Tibial nerve (tissue), 3 donors: ENCODE measurements at regions not wholly inside any gene's neighbourhood (a gene's known extent, or its start where the extent isn't known, plus 50 kb on each side); places are given as distances from the start of the nearest gene placed in this dataset.

Source experiments
- POLR2A ChIP-seq, 2 donors: fragments of 450-650 bp; IDR thresholded peaks; one replicate each; pipeline ENCODE4 v1.6.1; 2017; ENCODE audit warnings: antibody characterized with exemption in 2 of 2, mild to moderate bottlenecking in 2 of 2, moderate library complexity in 2 of 2
- TF ChIP-seq, protein P1 (sequence below), 5 experiments: fragments of 200-600 bp in 3 of 5; fragments of 450-650 bp in 2 of 5; sonication (generic) in 3 of 5; IDR thresholded peaks; one replicate each; pipeline ENCODE4 v1.5.1; 2016 to 2019; ENCODE audit warnings: antibody characterized with exemption in 5 of 5, mild to moderate bottlenecking in 3 of 5, moderate library complexity in 2 of 5

DNA sequence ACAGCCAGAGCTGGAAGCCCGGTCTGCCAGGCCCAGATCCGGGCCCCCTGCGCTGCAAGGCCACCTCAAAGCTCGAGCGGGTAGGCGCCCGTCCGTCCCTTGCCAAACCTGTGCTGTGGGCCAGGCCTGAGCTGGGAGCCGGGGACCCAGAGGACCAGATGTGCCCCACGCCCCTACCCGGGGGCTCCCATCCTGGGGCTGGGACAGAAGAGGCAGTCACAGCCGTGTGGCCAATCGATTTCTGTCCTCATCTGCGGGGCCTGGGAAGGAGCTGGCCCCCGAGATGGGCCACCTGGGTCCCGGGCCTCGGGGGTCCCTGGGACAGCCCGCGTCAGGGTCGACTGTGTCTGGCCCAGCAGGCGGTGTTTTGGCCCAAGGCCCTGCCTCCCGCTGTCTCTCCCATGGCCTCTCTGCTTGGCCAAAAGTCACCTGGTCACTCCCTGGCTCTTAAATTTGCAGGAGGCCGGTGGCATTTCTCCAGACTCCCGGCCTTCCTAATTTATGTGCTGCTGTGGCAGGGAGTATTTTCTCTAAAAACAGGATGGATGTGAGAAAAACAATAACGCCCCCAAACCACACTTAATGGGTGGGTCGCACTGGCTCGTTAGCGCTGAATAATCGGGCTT lies 63.8 kb downstream of the UNCX start:
- TF ChIP-seq, protein P1, sequence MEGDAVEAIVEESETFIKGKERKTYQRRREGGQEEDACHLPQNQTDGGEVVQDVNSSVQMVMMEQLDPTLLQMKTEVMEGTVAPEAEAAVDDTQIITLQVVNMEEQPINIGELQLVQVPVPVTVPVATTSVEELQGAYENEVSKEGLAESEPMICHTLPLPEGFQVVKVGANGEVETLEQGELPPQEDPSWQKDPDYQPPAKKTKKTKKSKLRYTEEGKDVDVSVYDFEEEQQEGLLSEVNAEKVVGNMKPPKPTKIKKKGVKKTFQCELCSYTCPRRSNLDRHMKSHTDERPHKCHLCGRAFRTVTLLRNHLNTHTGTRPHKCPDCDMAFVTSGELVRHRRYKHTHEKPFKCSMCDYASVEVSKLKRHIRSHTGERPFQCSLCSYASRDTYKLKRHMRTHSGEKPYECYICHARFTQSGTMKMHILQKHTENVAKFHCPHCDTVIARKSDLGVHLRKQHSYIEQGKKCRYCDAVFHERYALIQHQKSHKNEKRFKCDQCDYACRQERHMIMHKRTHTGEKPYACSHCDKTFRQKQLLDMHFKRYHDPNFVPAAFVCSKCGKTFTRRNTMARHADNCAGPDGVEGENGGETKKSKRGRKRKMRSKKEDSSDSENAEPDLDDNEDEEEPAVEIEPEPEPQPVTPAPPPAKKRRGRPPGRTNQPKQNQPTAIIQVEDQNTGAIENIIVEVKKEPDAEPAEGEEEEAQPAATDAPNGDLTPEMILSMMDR (IDR thresholded peaks at IDR 0.05) = no peak
- no peak for TF ChIP-seq POLR2A (IDR thresholded peaks at IDR 0.05)
